ENCODE measurements at regions not wholly inside any gene's neighbourhood (a gene's known extent, or its start where the extent isn't known, plus 50 kb on each side); places are given as distances from the start of the nearest gene placed in this dataset.

DNA sequence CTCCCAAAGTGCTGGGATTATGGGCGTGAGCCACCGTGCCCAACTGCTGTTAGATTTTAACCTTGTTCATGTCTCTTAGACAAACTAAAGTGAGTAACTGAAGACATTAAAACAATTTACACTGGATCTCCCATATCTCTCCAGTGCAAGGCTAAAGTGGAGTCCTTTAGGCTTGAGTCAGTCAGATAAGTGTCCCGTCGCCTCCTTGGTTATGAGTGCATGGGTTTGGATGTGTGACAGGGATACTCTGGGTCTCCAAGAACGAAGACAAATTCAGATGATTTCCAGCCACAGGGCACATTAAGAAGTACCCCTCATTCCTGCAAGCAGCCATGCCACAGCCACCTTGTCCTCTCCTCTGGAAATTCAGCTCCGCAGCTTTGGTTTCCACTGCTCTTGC, 66.1 kb upstream of the PDZD8 start:
- ATAC-seq (ENCODE audit: poor library complexity), result no peak
- Mint-ChIP-seq H3K4me3 (no peak overlapping the region), H3K4me1 (ENCODE audit: low read depth) (peaks cover 6% of the 10 kb centered on the region), H3K36me3 (ENCODE audit: low read depth) (no peaks in the 10 kb centered on the region), H3K9me3 (peaks cover 8% of the 10 kb centered on the region), H3K27me3 (peaks cover 54% of the 10 kb centered on the region), H3K27ac (no peak overlapping the region)
- ChIA-PET CTCF (no interaction called here), POLR2A (no interaction called here)
- no peak overlapping the region for H3K27ac ChIP-seq (ENCODE audit: low read depth in 1 of 2, low read length in 2 of 2)
- H3K27me3 ChIP-seq (ENCODE audit: control insufficient read depth in 1 of 2, insufficient read depth in 2 of 2, low read length in 2 of 2), result peaks cover 5 to 12% of the 10 kb centered on the region in 2 experiments
- TF ChIP-seq CTCF (IDR thresholded peaks at IDR 0.05), result no peak
- H3K4me1 ChIP-seq (ENCODE audit: insufficient read depth, low read length), result peaks cover 3% of the 10 kb centered on the region
- no peak for DNase-seq
- no peak overlapping the region for H3K4me3 ChIP-seq (ENCODE audit: low read length)
- no peaks in the 10 kb centered on the region for H3K36me3 ChIP-seq (ENCODE audit: insufficient read depth, low read length)
- peaks cover 6 to 19% of the 10 kb centered on the region in 2 experiments for H3K9me3 ChIP-seq (ENCODE audit: control insufficient read depth in 1 of 2, insufficient read depth in 1 of 2, low read length in 2 of 2)
- intact Hi-C loops (cut with DNase I, micrococcal nuclease), result loop anchor here (5.0 kb wide), 1 partner anchor 801 kb away; no protein-coding TSS in a partner anchor

GRCh38 chr10:117439243-117439912, 64.1 kb upstream of the PDZD8 start:
- no peak for TF ChIP-seq CTCF (IDR thresholded peaks at IDR 0.05)
- ChIA-PET CTCF (interaction anchor here (0.9 kb wide), 1 partner anchor 14 kb away, joined by 5 read pairs; no protein-coding TSS in a partner anchor), POLR2A (no interaction called here)
- H3K27me3 Mint-ChIP-seq, result peaks cover 52% of the 10 kb centered on the region
- DNase-seq (peak in 2 of 14 experiments; percentile 18 to 40), ATAC-seq (ENCODE audit: poor library complexity) (no peak)
- H3K36me3 Mint-ChIP-seq (ENCODE audit: low read depth), result no peaks in the 10 kb centered on the region
- Histone ChIP-seq H3K27me3 (ENCODE audit: control insufficient read depth in 1 of 2, insufficient read depth in 2 of 2, low read length in 2 of 2) (peaks cover 5 to 12% of the 10 kb centered on the region in 2 experiments), H3K4me3 (ENCODE audit: low read length) (no peak overlapping the region), H3K4me1 (ENCODE audit: insufficient read depth, low read length) (peaks cover 3% of the 10 kb centered on the region), H3K27ac (ENCODE audit: low read depth in 1 of 2, low read length in 2 of 2) (no peak overlapping the region), H3K9me3 (ENCODE audit: control insufficient read depth in 1 of 2, insufficient read depth in 1 of 2, low read length in 2 of 2) (peaks cover 0 to 9% of the 10 kb centered on the region in 2 experiments), H3K36me3 (ENCODE audit: insufficient read depth, low read length) (no peaks in the 10 kb centered on the region)
- no peak overlapping the region for H3K27ac Mint-ChIP-seq
- H3K4me1 Mint-ChIP-seq (ENCODE audit: low read depth), result peaks cover 6% of the 10 kb centered on the region
- no peak overlapping the region for H3K4me3 Mint-ChIP-seq
- intact Hi-C loops (cut with DNase I, micrococcal nuclease), result no loop called here
- no peaks in the 10 kb centered on the region for H3K9me3 Mint-ChIP-seq

DNA sequence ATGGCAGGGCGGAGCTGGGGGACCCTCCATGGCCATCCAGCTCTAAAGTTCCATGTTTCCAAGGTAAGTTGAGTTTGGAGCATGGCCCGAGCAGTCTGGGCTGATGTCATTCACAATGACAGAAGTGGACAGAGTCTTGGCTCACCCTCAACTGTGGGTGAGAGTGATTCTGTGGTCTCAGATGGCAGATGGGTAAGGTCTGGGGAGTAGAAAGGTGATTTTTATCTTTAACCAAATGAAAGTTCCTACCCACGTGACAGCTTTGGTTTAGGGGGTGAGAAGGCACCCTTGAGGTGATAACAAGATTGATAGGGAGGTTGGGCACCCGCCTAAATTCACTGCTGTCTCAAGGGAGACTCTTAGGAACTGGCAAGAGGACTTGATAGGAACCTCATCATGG, 57.6 kb upstream of the PDZD8 start:
- intact Hi-C loops (cut with DNase I, micrococcal nuclease), result no loop called here
- no peak overlapping the region for H3K4me3 Mint-ChIP-seq
- ATAC-seq (ENCODE audit: poor library complexity) (no peak), DNase-seq (no peak)
- H3K36me3 Mint-ChIP-seq (ENCODE audit: low read depth), result no peaks in the 10 kb centered on the region
- Histone ChIP-seq H3K36me3 (ENCODE audit: insufficient read depth, low read length) (no peaks in the 10 kb centered on the region), H3K27me3 (ENCODE audit: control insufficient read depth in 1 of 2, insufficient read depth in 2 of 2, low read length in 2 of 2) (no peaks in the 10 kb centered on the region), H3K27ac (ENCODE audit: low read depth in 1 of 2, low read length in 2 of 2) (no peak overlapping the region), H3K4me1 (ENCODE audit: insufficient read depth, low read length) (no peaks in the 10 kb centered on the region), H3K4me3 (ENCODE audit: low read length) (no peak overlapping the region), H3K9me3 (ENCODE audit: control insufficient read depth in 1 of 2, insufficient read depth in 1 of 2, low read length in 2 of 2) (no peaks in the 10 kb centered on the region)
- no peaks in the 10 kb centered on the region for H3K4me1 Mint-ChIP-seq (ENCODE audit: low read depth)
- ChIA-PET POLR2A (no interaction called here), CTCF (no interaction called here)
- no peaks in the 10 kb centered on the region for H3K9me3 Mint-ChIP-seq
- TF ChIP-seq CTCF (IDR thresholded peaks at IDR 0.05), result no peak
- peaks cover 36% of the 10 kb centered on the region for H3K27me3 Mint-ChIP-seq
- no peak overlapping the region for H3K27ac Mint-ChIP-seq
